Nephron (organoid): ENCODE measurements at regions not wholly inside any gene's neighbourhood (a gene's known extent, or its start where the extent isn't known, plus 50 kb on each side); places are given as distances from the start of the nearest gene placed in this dataset.

ENCODE experiments used
- H3K27ac Mint-ChIP-seq, 3 experiments: 2 replicates each; pipeline ENCODE4 v1.8.0; 2020; ENCODE audit warnings: mixed read lengths in 3 of 3, mild to moderate bottlenecking in 2 of 3, moderate library complexity in 1 of 3
- H3K27me3 Mint-ChIP-seq: 2 replicates; pipeline ENCODE4 v1.8.0; 2021; ENCODE audit warnings: low read depth, mild to moderate bottlenecking, moderate library complexity, mixed read lengths
- H3K36me3 Mint-ChIP-seq: 2 replicates; pipeline ENCODE4 v1.8.0; 2020; ENCODE audit warnings: low read depth, mixed read lengths
- H3K4me1 Mint-ChIP-seq: 2 replicates; pipeline ENCODE4 v1.8.0; 2020; ENCODE audit warnings: mixed read lengths
- H3K4me3 Mint-ChIP-seq, 3 experiments: 2 replicates each; pipeline ENCODE4 v1.8.0; 2020; ENCODE audit warnings: mild to moderate bottlenecking in 3 of 3, mixed read lengths in 3 of 3, moderate library complexity in 2 of 3
- H3K9me3 Mint-ChIP-seq: 2 replicates; pipeline ENCODE4 v1.8.0; 2020; ENCODE audit warnings: mixed read lengths
- TF ChIP-seq, protein P1 (sequence below), 3 experiments: fragments of 200-600 bp; sonication (generic); IDR thresholded peaks; one replicate each; pipeline ENCODE4 v1.5.0; 2021; ENCODE audit warnings: antibody characterized with exemption in 3 of 3; ENCODE audit not compliant: unreplicated experiment in 3 of 3

DNA sequence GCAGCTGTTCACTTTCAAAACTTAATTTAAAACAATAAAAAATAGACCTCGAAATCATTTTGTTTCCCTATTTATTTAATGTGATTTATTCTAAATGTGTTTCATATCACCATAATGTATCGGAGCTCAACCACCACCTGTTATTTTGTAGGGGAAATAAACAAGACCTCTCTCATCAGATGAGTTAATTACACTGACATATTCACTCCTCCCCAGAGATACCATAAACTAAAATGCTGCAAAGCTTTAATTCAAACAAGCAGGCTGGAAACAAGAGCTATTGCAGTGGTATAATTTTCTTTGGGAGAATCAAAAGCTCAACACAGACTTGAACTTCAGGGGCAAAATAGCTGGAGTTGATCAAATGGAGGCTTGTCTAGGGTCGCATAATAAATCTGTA, 303.5 kb upstream of the TSHZ2 start:
- Mint-ChIP-seq H3K9me3 (peaks cover 9% of the 10 kb centered on the region), H3K36me3 (no peaks in the 10 kb centered on the region), H3K4me1 (peaks cover 8% of the 10 kb centered on the region), H3K27ac (no peak overlapping the region), H3K4me3 (no peak overlapping the region), H3K27me3 (no peaks in the 10 kb centered on the region)
- TF ChIP-seq, protein P1, sequence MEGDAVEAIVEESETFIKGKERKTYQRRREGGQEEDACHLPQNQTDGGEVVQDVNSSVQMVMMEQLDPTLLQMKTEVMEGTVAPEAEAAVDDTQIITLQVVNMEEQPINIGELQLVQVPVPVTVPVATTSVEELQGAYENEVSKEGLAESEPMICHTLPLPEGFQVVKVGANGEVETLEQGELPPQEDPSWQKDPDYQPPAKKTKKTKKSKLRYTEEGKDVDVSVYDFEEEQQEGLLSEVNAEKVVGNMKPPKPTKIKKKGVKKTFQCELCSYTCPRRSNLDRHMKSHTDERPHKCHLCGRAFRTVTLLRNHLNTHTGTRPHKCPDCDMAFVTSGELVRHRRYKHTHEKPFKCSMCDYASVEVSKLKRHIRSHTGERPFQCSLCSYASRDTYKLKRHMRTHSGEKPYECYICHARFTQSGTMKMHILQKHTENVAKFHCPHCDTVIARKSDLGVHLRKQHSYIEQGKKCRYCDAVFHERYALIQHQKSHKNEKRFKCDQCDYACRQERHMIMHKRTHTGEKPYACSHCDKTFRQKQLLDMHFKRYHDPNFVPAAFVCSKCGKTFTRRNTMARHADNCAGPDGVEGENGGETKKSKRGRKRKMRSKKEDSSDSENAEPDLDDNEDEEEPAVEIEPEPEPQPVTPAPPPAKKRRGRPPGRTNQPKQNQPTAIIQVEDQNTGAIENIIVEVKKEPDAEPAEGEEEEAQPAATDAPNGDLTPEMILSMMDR (IDR thresholded peaks at IDR 0.05; ENCODE audit: unreplicated experiment in 3 of 3): no peak

DNA sequence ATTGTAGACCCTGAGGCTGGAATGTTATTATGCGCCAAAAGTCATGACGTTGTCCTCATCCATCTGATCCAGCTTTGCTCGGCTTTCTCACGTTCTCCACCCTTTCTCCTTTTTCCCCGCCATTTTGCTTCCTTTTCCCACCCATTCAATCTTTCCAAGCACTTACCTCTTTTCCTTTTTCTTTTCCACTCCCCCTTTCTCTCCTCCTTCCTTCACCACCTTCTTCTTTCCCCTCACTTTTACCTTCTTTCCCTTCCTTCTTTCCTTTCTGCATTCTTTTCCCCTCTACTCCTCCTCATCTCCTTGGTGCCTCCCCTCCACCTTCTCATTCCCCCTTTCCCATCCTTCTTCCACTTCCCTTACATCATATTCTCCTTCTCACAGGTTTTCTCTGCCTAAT, 304.8 kb upstream of the TSHZ2 start:
- Mint-ChIP-seq H3K36me3 (no peaks in the 10 kb centered on the region), H3K4me1 (peaks cover 8% of the 10 kb centered on the region)

DNA sequence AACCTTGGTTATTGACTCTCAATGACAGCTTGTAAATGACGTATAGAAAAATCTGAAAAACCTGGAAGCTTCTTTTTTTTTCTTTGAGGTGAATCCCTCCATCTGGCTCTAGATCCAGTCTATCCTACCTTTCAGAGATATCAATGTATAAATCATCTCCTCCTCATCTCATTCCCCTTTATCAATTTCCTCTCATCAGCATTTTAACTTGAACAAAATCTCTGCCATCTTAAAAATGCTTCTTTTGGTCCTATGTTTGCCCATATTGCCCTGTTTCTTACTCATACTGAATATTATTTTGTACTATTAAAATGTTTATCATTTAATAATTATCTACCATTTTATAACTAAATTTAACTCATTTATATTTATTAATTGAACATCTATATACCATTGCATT, 306.7 kb upstream of the TSHZ2 start:
- TF ChIP-seq, protein P1 (IDR thresholded peaks at IDR 0.05; ENCODE audit: unreplicated experiment in 3 of 3): no peak
- H3K36me3 Mint-ChIP-seq: no peaks in the 10 kb centered on the region
- no peak overlapping the region for H3K27ac Mint-ChIP-seq
- no peak overlapping the region for H3K4me3 Mint-ChIP-seq
- no peaks in the 10 kb centered on the region for H3K9me3 Mint-ChIP-seq
- H3K4me1 Mint-ChIP-seq: peaks cover 8% of the 10 kb centered on the region
- H3K27me3 Mint-ChIP-seq: peaks cover under 1% of the 10 kb centered on the region

More for the DNA sequence above, 304.8 kb upstream of the TSHZ2 start:
- TF ChIP-seq, protein P1 (IDR thresholded peaks at IDR 0.05; ENCODE audit: unreplicated experiment in 3 of 3): no peak
- H3K4me3 Mint-ChIP-seq: no peak overlapping the region
- peaks cover 4% of the 10 kb centered on the region for H3K9me3 Mint-ChIP-seq
- no peak overlapping the region for H3K27ac Mint-ChIP-seq
- H3K27me3 Mint-ChIP-seq: no peaks in the 10 kb centered on the region

DNA sequence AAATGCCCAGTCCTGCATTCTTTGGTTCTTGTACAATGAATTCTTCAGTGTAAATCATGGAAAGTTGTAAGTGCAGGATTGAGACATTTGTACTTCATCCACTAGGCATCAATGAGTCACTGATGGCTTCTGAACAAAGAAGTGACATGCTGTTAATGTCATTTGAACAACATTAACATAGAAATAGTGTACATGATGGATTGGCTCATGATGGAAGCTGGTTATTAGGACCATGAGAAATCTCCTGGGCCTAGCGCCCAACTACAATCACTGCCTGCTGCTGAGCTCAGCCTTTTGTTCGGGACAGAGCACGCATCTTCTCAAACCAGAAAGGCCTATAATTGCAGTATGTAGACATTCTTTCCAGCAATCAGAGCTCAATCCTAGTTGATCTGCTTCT, 316.8 kb upstream of the TSHZ2 start:
- no peaks in the 10 kb centered on the region for H3K9me3 Mint-ChIP-seq
- H3K27ac Mint-ChIP-seq: no peak overlapping the region
- H3K36me3 Mint-ChIP-seq: no peaks in the 10 kb centered on the region
- no peak overlapping the region for H3K4me3 Mint-ChIP-seq
- peaks cover 3% of the 10 kb centered on the region for H3K27me3 Mint-ChIP-seq
- no peaks in the 10 kb centered on the region for H3K4me1 Mint-ChIP-seq
- TF ChIP-seq, protein P1 (IDR thresholded peaks at IDR 0.05; ENCODE audit: unreplicated experiment in 3 of 3): no peak

DNA sequence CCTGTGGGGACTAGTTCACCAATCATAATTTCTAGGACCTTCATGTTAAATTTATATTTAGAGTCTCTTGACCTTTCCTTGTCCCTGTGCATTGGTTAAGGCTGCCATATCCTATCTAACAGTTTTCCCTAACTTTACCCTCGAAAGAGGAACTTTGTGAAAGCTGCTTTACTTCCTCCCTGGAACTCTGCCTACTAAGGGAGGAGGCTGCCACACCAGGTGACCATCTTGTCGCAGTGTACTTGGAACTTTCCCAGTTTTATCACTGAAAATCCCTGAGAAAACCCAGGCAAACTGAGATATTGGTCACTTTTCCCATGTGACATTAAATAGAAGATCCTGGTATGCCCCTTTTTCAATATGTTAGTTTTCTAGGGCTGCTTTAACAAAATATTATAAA, 317.6 kb upstream of the TSHZ2 start:
- H3K36me3 Mint-ChIP-seq: no peaks in the 10 kb centered on the region
- TF ChIP-seq, protein P1 (IDR thresholded peaks at IDR 0.05; ENCODE audit: unreplicated experiment in 3 of 3): no peak
- no peaks in the 10 kb centered on the region for H3K4me1 Mint-ChIP-seq
- H3K9me3 Mint-ChIP-seq: no peaks in the 10 kb centered on the region
- no peak overlapping the region for H3K27ac Mint-ChIP-seq
- no peak overlapping the region for H3K4me3 Mint-ChIP-seq
- H3K27me3 Mint-ChIP-seq: no peaks in the 10 kb centered on the region

GRCh38 chr20:52652271-52652670, 319.9 kb upstream of the TSHZ2 start:
- Mint-ChIP-seq H3K27ac (no peak overlapping the region), H3K36me3 (no peaks in the 10 kb centered on the region), H3K27me3 (no peaks in the 10 kb centered on the region), H3K4me1 (no peaks in the 10 kb centered on the region), H3K9me3 (no peaks in the 10 kb centered on the region), H3K4me3 (no peak overlapping the region)
- TF ChIP-seq, protein P1 (IDR thresholded peaks at IDR 0.05; ENCODE audit: unreplicated experiment in 3 of 3): no peak
